ENCODE measurements at regions not wholly inside any gene's neighbourhood (a gene's known extent, or its start where the extent isn't known, plus 50 kb on each side); places are given as distances from the start of the nearest gene placed in this dataset.

DNA sequence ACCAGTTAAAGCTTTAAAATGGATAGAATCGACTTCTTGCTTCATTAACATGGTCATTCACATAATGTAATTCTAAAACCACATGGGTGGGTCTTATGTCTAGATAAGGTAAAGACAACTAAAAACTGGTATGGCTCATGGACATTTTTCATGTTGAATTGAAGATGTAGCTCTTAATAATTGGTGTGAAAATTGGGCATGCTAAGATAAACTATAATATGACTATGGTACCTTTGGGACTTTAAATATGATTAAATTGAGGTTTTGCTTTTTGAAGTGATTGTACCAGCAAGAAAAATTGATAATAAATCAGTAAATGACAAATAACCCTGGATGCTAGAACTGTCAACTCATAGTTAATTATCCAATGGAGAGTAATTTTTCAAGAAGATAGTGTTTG is 710.7 kb upstream of the PTPRD start:
- DNase-seq (ENCODE audit: low read depth), result no peak

DNA sequence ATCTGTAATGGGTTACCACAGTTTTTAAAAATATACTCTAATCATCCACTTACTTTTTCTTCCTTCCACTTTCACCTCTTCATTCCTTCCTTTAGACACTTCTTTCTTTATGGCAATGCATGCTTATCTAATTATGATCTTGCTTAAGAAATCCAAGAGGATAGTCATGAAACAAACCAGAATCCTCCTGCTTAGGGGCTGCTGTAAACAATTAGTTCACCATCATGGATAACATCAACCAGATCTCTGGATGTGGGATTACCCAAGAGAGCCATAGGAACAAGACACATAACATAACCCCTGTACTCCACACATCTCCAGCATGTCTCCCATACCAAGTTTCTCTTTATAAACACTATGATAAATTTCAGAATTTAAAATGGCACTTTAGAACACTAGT is 713.4 kb upstream of the PTPRD start:
- no peak for DNase-seq (ENCODE audit: low read depth)

- DNase-seq (ENCODE audit: low read depth), result no peak
Measured at GRCh38 chr9:11328326-11328725, 715.5 kb upstream of the PTPRD start.

DNA sequence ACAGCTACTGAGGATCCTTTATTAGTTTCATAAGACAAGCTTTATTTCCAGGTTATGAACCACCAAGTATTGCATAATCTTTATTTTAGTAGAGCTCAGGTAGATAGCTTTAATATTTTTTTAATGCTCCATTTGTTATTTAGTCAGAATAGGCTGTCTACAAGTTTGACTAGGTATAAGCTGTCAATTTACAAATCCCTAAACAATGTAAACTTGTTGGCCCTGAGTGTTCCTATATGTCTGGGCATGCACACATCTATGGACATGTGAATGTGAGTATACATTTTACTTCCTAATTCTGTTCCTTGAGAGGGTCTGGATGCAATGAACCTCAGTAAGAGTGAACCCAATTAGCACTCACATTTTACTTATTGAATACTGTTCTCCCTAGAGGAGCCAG is 722.2 kb upstream of the PTPRD start:
- no peak for DNase-seq (ENCODE audit: low read depth)

- no peak for DNase-seq (ENCODE audit: low read depth)
Measured at GRCh38 chr9:11338130-11338529, 725.3 kb upstream of the PTPRD start.

DNA sequence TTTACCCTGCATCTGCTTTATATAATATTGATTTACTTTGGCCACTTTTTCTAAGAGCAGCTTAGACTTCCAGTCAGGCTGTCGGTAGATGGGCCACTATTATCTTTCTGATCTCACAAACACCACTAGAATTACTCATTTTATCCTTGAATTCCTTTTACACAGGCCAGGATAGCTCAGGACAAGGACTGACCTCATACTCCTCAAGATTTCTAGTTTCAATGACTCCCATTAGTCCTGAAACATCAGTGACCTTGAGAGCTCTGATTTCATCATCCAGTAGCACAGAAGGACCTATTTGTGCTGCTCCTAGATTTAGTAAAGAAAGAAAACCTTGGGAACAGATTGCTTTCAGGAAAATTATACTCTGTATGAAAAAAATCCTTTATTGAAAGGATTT is 727.9 kb upstream of the PTPRD start:
- no peak for DNase-seq (ENCODE audit: low read depth)

DNA sequence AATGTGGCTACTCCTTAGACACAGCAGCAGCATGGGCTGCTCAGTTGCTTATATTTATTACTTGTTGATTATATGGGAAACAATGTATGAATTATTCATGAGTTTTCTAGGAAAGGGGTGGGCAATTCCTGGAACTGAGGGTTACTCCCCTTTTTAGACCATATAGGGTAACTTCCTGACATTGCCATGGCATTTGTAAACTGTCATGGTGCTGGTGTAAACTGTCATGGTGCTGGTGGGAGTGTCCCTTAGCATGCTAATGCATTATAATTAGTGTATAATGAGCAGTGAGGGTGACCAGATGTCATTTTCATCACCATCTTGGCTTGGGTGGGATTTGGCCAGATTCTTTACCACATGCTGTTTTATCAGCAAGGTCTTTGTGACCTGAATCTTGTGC is 734.6 kb upstream of the PTPRD start:
- DNase-seq (ENCODE audit: low read depth), result no peak

DNA sequence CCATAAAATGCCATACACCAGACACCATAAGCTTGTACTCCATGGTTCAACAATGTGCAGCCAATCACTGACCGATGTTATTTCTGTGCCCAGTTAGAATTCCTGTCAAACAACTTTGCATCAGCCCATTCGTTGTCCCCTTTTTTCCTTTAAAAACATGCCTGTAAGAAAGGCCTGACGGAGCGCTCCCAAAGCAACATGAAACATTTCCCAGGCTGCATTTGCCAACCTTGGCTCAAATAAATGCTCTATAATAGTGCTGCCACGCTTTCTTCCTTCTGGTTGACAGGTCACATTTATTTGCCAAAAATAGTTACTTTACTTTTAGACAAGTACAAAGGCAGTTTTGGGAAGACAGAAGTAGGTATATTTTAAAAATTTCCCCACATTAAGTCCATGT is 735.6 kb upstream of the PTPRD start:
- DNase-seq (ENCODE audit: low read depth), result no peak

DNA sequence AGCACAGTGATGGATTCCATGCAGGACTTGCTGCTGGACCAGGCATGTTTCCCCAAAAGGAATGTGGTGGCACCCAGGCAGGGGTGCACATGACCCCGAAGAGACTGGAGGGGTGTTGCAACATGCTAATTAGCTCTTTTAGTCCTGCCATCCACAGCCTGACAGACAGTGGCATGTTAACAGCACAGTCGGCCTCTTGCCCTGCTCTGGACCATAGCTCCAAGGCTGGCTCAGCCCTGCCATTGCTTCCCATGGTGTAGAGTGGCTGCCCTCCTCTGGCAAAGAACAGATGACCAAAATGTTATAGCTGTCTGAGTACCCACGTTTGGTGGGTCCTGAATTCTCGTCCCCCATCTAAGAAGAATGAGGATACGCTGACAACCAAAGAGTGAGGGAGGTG is 736.4 kb upstream of the PTPRD start:
- DNase-seq (ENCODE audit: low read depth), result no peak

GRCh38 chr9:11352612-11353011 is 739.8 kb upstream of the PTPRD start:
- no peak for DNase-seq (ENCODE audit: low read depth)

DNA sequence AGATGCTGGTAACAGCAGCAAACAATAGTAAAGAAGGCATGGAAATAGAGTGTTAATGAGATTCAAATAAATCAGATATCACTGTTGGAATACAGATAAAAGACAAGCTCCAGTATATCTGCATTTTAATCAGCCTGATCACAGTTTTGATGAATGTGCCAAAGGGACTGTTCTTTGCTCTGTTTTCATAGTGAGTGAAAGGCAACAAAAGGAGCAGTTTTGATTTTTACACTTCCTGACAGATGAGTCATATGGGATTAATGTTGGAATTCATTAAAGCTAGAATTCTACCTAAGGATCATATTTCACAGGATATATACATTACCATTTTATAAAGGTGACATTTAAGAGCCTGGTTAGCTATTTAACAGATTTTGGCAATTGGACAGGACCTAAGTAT is 743.3 kb upstream of the PTPRD start:
- no peak for DNase-seq (ENCODE audit: low read depth)

DNA sequence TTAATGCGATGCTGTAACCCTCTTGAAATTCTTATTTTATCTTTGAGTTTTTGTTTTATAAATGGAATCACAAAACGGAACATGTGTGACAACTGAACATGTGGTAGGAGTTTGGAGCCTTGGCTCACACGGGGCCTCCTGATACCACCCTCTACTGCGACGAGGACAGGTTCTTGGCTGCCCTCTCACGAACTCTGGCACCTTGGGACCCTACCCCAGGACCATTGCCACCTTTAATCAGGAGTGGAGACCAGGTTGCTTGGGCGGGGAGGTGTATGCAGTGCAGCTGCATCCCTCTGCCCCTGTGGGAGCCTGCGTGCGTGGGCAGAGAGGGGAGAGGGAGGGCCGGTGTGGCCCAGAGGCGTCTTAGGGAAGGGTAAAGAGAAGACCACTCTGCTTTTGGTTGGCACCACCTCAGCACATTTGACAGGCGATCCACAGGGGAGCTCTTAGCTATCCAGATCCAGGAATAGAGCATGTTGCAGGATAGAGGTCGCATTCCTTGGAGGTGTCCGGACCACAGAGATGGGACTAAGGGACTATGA is 753.9 kb upstream of the PTPRD start:
- DNase-seq (ENCODE audit: low read depth), result no peak

DNA sequence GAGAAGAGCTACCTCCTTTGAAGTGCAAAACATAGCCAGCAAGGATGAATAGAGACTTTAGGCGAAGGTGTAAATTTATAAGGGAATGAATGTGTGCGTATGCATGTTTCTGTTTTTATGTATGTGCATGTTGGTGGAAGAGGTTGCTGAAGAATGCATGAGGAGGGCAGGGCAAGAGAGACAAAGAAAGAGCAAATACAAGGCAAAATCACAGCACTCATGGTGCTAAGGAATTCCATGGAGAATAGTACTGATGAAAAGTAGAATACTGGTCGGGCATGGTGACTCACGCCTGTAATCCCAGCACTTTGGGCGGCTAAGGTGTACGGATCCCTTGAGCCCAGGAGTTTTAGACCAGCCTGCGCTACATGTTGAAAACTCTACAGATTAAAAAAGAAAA is 762.1 kb upstream of the PTPRD start:
- no peak for DNase-seq (ENCODE audit: low read depth)

DNA sequence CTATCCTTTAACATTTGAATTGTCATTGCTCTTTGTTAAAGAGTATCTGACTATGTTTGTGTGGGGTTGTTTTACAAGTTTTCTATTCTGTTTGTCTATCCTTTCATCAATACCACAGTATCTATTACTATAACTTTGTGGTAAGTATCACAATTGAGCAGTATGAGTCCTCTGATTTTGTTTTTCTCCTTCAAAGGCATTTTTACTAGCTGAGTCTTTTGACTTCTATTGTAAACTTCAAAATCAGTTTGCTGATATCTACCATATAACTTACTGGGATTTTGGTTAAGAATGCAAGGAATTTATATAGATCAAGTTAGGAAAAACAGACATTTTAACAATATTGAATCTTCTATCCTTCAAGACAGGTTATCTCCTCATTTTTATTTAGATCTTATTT is 789.8 kb upstream of the PTPRD start:
- DNase-seq (ENCODE audit: low read depth), result no peak

GRCh38 chr9:11414241-11414640 is 801.4 kb upstream of the PTPRD start:
- DNase-seq (ENCODE audit: low read depth), result no peak

- no peak for DNase-seq (ENCODE audit: low read depth)
Measured at GRCh38 chr9:11417782-11418181, 805.0 kb upstream of the PTPRD start.

DNA sequence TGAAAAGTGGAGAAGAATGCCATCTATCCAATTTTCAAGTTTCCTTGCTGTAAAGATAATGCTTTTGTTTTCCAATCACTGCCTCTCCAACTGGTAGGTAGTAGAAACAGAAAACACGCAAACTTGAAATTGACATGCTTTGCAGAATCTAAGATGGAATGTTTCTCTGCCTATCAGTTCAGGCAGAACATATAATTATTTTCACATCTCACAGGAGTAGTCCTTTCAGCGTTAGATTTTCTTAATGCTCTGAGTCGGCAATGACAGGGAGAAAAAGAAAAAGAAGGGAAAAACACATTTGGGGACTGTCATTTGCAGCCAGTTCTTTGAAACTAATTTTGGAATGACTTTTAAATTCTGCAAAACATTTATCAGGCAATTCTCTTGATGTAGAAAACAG is 818.7 kb upstream of the PTPRD start:
- no peak for DNase-seq (ENCODE audit: low read depth)

- no peak for DNase-seq (ENCODE audit: low read depth)
Measured at GRCh38 chr9:11432361-11432760, 819.6 kb upstream of the PTPRD start.

- DNase-seq (ENCODE audit: low read depth), result no peak
Measured at GRCh38 chr9:11443631-11444030, 830.8 kb upstream of the PTPRD start.

- DNase-seq (ENCODE audit: low read depth), result no peak
Measured at GRCh38 chr9:11457825-11458790, 845.3 kb upstream of the PTPRD start.

DNA sequence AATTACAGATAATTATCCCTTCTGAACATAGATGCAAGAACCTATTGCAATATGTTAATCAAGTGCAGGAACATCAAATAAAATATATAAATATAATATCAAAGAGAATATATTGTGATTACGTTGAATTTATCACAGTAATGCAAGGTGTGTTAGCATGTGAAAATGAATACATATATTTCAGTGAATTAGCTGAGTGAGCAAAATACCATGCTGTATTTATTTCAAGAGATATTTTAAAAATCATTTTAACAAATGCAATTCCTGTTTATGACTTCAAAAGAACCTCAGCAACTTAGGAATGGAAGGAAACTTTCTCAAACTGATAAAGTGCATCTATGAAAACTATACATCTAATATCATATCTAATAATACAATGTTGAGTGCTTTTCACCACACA is 856.9 kb upstream of the PTPRD start:
- no peak for DNase-seq (ENCODE audit: low read depth)

DNA sequence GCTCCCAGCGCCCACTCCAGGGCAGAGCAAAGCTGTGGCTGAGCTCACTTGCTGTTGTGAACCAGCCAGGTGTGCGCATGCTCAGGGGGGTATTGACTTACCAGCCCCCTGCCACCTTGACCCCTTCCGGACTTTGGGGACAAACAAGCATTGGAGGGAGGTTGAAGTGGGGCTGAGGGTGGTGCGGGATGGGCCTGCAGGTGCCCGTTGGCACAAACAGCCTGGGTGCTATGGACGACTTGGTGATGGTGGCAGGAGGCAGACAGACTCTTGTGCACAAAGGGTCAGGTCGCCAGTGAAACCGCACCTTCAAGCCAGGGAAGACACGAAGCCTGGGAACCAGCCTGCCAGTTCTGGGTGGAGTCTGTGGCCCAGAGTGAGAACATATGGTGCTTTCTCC is 858.5 kb upstream of the PTPRD start:
- no peak for DNase-seq (ENCODE audit: low read depth)

- no peak for DNase-seq (ENCODE audit: low read depth)
Measured at GRCh38 chr9:11500780-11501179, 888.0 kb upstream of the PTPRD start.

- DNase-seq (ENCODE audit: low read depth), result no peak
Measured at GRCh38 chr9:11506980-11507379, 894.2 kb upstream of the PTPRD start.
